HL-60 (cell line): ENCODE measurements at regions not wholly inside any gene's neighbourhood (a gene's known extent, or its start where the extent isn't known, plus 50 kb on each side); places are given as distances from the start of the nearest gene placed in this dataset.

Experiments used
- DNase-seq, 2 experiments: peaks; one replicate each; pipeline ENCODE4 v3.0.0-alpha.2; 2010 to 2020; ENCODE audit warnings: low read depth in 1 of 2, low spot score in 1 of 2
- H3K27ac ChIP-seq: fragments of 250-450 bp; sonication (Bioruptor Pico); replicated peaks from 2 replicates; pipeline ENCODE4 v1.5.1; 2020; ENCODE audit warnings: mild to moderate bottlenecking, moderate library complexity
- H3K27me3 ChIP-seq: fragments of 250-450 bp; sonication (Bioruptor Pico); 2 replicates; pipeline ENCODE4 v1.5.1; 2021; ENCODE audit warnings: mild to moderate bottlenecking, moderate library complexity; ENCODE audit not compliant: insufficient read depth, poor library complexity, severe bottlenecking
- H3K4me3 ChIP-seq: replicated peaks from 2 replicates; pipeline ENCODE4 v1.5.1; 2011; ENCODE audit warnings: mild to moderate bottlenecking, control low read depth, low read length; ENCODE audit not compliant: insufficient read depth
- CTCF ChIP-seq: IDR thresholded peaks from one replicate; pipeline ENCODE4 v1.5.1; 2011; ENCODE audit warnings: low read length, control low read depth, inconsistent platforms; ENCODE audit not compliant: insufficient read depth
- GABPA ChIP-seq: IDR thresholded peaks from 2 replicates; pipeline ENCODE4 v1.6.1; 2012; ENCODE audit warnings: low read depth
- POLR2AphosphoS5 ChIP-seq: IDR thresholded peaks from 2 replicates; pipeline ENCODE4 v1.6.1; 2012; ENCODE audit warnings: low read depth
- REST ChIP-seq: IDR thresholded peaks from 2 replicates; pipeline ENCODE4 v1.6.1; 2012; ENCODE audit warnings: low read depth; ENCODE audit not compliant: insufficient replicate concordance
- SPI1 ChIP-seq: IDR thresholded peaks from 2 replicates; pipeline ENCODE4 v1.6.1; 2012; ENCODE audit warnings: low read depth, mild to moderate bottlenecking, borderline replicate concordance

GRCh38 chr2:57918126-57918525 is 128.5 kb upstream of the VRK2 start:
- Histone ChIP-seq H3K27me3 (no peaks in the 10 kb centered on the region), H3K27ac (no peak overlapping the region), H3K4me3 (no peak overlapping the region)
- DNase-seq, result no peak
- no peak for TF ChIP-seq SPI1
- TF ChIP-seq POLR2AphosphoS5, result no peak
- TF ChIP-seq CTCF, result no peak
- TF ChIP-seq REST, result no peak
- TF ChIP-seq GABPA, result no peak

GRCh38 chr2:57920342-57920939 is 126.2 kb upstream of the VRK2 start:
- no peaks in the 10 kb centered on the region for H3K27me3 ChIP-seq
- TF ChIP-seq CTCF, result no peak
- TF ChIP-seq SPI1, result no peak
- TF ChIP-seq REST, result no peak
- TF ChIP-seq POLR2AphosphoS5, result no peak
- no peak for TF ChIP-seq GABPA
- H3K4me3 ChIP-seq, result no peak overlapping the region
- no peak for DNase-seq
- no peak overlapping the region for H3K27ac ChIP-seq

GRCh38 chr2:57934659-57935058 is 111.9 kb upstream of the VRK2 start:
- no peak overlapping the region for H3K4me3 ChIP-seq
- TF ChIP-seq POLR2AphosphoS5, result no peak
- no peak for TF ChIP-seq SPI1
- no peak for TF ChIP-seq REST
- no peak for TF ChIP-seq GABPA
- no peak for TF ChIP-seq CTCF
- H3K27me3 ChIP-seq, result no peaks in the 10 kb centered on the region
- no peak overlapping the region for H3K27ac ChIP-seq
- DNase-seq, result no peak
